GM12872 (cell line): ENCODE measurements at regions not wholly inside any gene's neighbourhood (a gene's known extent, or its start where the extent isn't known, plus 50 kb on each side); places are given as distances from the start of the nearest gene placed in this dataset.

ENCODE experiments used
- TF ChIP-seq, protein P1 (sequence below): IDR thresholded peaks from 3 replicates; pipeline ENCODE4 v1.5.1; 2011; ENCODE audit warnings: low read depth, mild to moderate bottlenecking, low read length, moderate library complexity; ENCODE audit not compliant: insufficient read depth

GRCh38 chr1:217373761-217374701 is 256.9 kb downstream of the GPATCH2 start:
- TF ChIP-seq, protein P1, sequence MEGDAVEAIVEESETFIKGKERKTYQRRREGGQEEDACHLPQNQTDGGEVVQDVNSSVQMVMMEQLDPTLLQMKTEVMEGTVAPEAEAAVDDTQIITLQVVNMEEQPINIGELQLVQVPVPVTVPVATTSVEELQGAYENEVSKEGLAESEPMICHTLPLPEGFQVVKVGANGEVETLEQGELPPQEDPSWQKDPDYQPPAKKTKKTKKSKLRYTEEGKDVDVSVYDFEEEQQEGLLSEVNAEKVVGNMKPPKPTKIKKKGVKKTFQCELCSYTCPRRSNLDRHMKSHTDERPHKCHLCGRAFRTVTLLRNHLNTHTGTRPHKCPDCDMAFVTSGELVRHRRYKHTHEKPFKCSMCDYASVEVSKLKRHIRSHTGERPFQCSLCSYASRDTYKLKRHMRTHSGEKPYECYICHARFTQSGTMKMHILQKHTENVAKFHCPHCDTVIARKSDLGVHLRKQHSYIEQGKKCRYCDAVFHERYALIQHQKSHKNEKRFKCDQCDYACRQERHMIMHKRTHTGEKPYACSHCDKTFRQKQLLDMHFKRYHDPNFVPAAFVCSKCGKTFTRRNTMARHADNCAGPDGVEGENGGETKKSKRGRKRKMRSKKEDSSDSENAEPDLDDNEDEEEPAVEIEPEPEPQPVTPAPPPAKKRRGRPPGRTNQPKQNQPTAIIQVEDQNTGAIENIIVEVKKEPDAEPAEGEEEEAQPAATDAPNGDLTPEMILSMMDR: no peak

- TF ChIP-seq, protein P1: no peak
Observed at GRCh38 chr1:217372049-217372970, 258.6 kb downstream of the GPATCH2 start.

DNA sequence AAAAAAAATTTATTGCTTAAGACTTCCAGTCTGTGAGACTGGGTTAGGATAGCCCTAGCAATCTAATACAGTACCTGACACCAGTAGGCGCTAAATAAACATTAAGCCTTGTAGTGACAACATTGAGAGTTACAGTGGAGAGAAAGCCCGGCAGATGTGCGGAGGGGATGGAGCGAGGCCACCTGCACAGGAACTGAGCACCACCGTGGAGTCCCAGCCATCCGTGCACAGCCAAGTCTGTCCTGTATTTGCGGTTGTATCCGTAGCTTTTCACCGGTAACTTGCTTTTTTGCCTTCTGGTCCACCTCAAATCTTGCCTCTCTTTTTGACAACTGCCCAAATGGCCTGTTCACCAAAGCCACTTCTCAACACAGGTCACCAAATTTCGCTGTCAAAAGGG is 260.1 kb downstream of the GPATCH2 start:
- TF ChIP-seq, protein P1: no peak

GRCh38 chr1:217369996-217370551 is 260.8 kb downstream of the GPATCH2 start:
- TF ChIP-seq, protein P1: no peak

DNA sequence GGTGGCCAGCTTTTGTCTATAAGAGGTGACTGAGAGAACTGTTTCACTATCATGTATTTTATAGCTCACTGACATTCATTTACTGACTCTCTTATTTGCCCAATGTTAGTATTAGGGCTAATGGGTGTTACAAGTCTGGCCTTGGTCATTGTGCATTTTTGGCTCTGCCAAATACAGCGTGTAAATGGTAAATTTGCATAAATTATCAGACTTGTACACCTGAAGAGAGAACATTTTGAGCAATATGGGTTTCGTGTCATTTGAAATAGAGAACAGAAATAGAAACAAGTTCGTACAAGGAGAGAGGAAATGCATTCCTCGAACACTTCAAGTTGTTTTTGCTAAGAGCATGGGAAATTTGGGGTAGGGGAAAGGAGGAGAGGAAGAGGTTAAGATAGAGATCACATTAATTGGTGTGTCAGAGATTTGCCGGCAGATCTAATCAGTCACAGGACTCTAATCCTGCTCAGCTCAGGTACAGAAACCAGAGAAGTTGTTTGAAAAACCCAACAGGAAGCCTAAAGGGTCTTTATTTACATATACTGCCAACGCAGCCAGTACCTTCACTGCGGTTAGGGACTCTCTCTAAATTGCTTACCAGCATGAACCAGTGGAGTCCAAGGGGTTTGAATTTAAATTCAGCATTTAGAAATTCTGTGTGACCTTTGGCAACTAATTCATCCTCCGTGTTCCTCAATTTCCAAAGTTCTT is 261.5 kb downstream of the GPATCH2 start:
- TF ChIP-seq, protein P1: no peak

DNA sequence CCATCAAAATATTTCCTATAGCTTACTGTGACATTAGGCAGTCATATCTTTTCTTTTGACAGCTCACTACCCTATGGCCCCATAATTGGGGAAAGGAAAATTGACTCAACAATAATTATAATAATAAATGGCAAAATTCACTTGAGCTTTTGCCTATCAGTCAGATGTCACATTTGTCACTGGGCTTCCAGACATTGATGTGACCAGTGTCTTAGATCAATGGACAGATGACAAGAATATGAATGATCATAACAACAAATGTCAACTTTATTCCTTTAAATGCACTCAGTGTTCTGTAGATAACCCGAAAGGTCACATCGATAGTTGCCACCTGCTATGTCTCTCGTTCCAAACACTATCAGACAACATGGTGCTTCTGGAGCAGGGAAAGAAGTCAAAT is 266.7 kb downstream of the GPATCH2 start:
- TF ChIP-seq, protein P1: no peak
